ENCODE measurements at regions not wholly inside any gene's neighbourhood (a gene's known extent, or its start where the extent isn't known, plus 50 kb on each side); places are given as distances from the start of the nearest gene placed in this dataset.

GRCh38 chr14:106058342-106058741 is 532.0 kb downstream of the TMEM121 start:
- Histone ChIP-seq H3K27ac (ENCODE audit: low read depth, low read length) (no peak overlapping the region), H2BK12ac (ENCODE audit: low read depth, low read length) (no peak overlapping the region), H3K23me2 (ENCODE audit: low read depth, low read length) (no peaks in the 10 kb centered on the region), H2AK5ac (ENCODE audit: low read depth, low read length) (no peak overlapping the region), H2BK5ac (ENCODE audit: low read depth, low read length) (no peak overlapping the region), H4K91ac (replicated peaks; ENCODE audit: insufficient read length, low read length) (no peak overlapping the region), H2BK20ac (ENCODE audit: low read length) (no peak overlapping the region), H3K9ac (replicated peaks in 1 of 4; ENCODE audit: extremely low read depth in 1 of 4, low read depth in 3 of 4, low read length in 3 of 4) (no peak overlapping the region), H3K4me1 (replicated peaks in 1 of 4; ENCODE audit: control insufficient read depth in 3 of 4, insufficient read depth in 4 of 4, low read length in 3 of 4) (no peaks in the 10 kb centered on the region), H3K79me2 (ENCODE audit: control insufficient read depth in 1 of 2, insufficient read depth in 2 of 2, low read length in 2 of 2) (no peaks in the 10 kb centered on the region), H4K20me1 (replicated peaks in 1 of 2; ENCODE audit: control insufficient read depth in 1 of 2, insufficient read depth in 2 of 2, low read length in 2 of 2) (no peaks in the 10 kb centered on the region), H4K8ac (ENCODE audit: extremely low read depth, insufficient read depth, low read length) (no peak overlapping the region), H3K9me3 (ENCODE audit: insufficient read depth in 2 of 2, low read depth in 1 of 2, low read length in 1 of 2) (peaks cover 70 to 89% of the 10 kb centered on the region in 2 experiments), H3K23ac (ENCODE audit: insufficient read length) (no peak overlapping the region), H3K36me3 (ENCODE audit: control insufficient read depth in 2 of 4, insufficient read depth in 4 of 4, low read length in 3 of 4) (no peaks in the 10 kb centered on the region), H3K79me1 (ENCODE audit: low read depth, low read length) (no peaks in the 10 kb centered on the region), H3K4me2 (ENCODE audit: insufficient read depth in 1 of 2, low read depth in 2 of 2, low read length in 2 of 2) (no peak overlapping the region), H2BK120ac (replicated peaks; ENCODE audit: low read depth, low read length) (no peak overlapping the region), H3K27me3 (replicated peaks in 1 of 4; ENCODE audit: control insufficient read depth in 3 of 4, extremely low read depth in 1 of 4, insufficient read depth in 3 of 4, low read length in 3 of 4) (no peaks in the 10 kb centered on the region), H3K18ac (ENCODE audit: extremely low read depth, low read length) (no peak overlapping the region), H3K4me3 (ENCODE audit: extremely low read depth in 1 of 4, insufficient read depth in 2 of 4, low read depth in 3 of 4, low read length in 4 of 4) (no peak overlapping the region), H2AFZ (ENCODE audit: low read length) (no peak overlapping the region), H3K4ac (replicated peaks; ENCODE audit: insufficient read length, low read depth, low read length) (no peak overlapping the region), H3K14ac (ENCODE audit: insufficient read length) (no peak overlapping the region), H2BK15ac (ENCODE audit: low read length) (no peak overlapping the region), H4K5ac (ENCODE audit: insufficient read length, low read depth, low read length) (no peak overlapping the region), H3K56ac (replicated peaks; ENCODE audit: insufficient read length, low read depth, low read length) (no peak overlapping the region)
- DNase-seq (ENCODE audit: low read depth in 1 of 2, low spot score in 2 of 2) (no peak), FAIRE-seq (no peak)
- POLR2A ChIA-PET (ENCODE audit: partially characterized antibody), result no interaction called here
- CTCF ChIA-PET (ENCODE audit: partially characterized antibody), result no interaction called here
- WGBS, 2 experiments (ENCODE audit: extremely low coverage in 1 of 2, insufficient coverage in 1 of 2, insufficient read length in 1 of 2, insufficient replicate concordance in 2 of 2, low coverage in 1 of 2, low lambda C conversion rate in 2 of 2, missing lambda C conversion rate in 1 of 2), result 74% methylated on average over 8 of the region's 8 CpGs; no CpG with 5 or more reads in 1 of the 2 experiments
- TF ChIP-seq CTBP2 (IDR thresholded peaks at IDR 0.05; ENCODE audit: borderline replicate concordance, insufficient read depth, insufficient read length, low read length) (no peak), EZH2 (IDR thresholded peaks at IDR 0.05; ENCODE audit: low read depth, low read length, severe bottlenecking) (no peak), JUND (IDR thresholded peaks at IDR 0.05; ENCODE audit: low read length) (no peak), EGR1 (IDR thresholded peaks at IDR 0.05; ENCODE audit: borderline replicate concordance, low read depth, low read length) (no peak), POU5F1 (IDR thresholded peaks at IDR 0.05; ENCODE audit: low read depth, low read length) (no peak), CEBPB (IDR thresholded peaks at IDR 0.05; ENCODE audit: low read depth, low read length) (no peak), POLR2AphosphoS5 (IDR thresholded peaks at IDR 0.05; ENCODE audit: low read depth, low read length) (no peak), NRF1 (IDR thresholded peaks at IDR 0.05; ENCODE audit: low read depth, low read length) (no peak), GTF2F1 (IDR thresholded peaks at IDR 0.05; ENCODE audit: borderline replicate concordance, low read depth, low read length) (no peak), RNF2 (IDR thresholded peaks at IDR 0.05; ENCODE audit: borderline replicate concordance, low read depth, low read length, missing control alignments, poor library complexity, severe bottlenecking) (no peak), HDAC6 (IDR thresholded peaks at IDR 0.05; ENCODE audit: low read depth, low read length) (no peak), MAX (IDR thresholded peaks at IDR 0.05) (no peak), SIX5 (IDR thresholded peaks at IDR 0.05; ENCODE audit: low read depth, low read length) (no peak), KDM1A (IDR thresholded peaks at IDR 0.05; ENCODE audit: borderline replicate concordance, low read length) (no peak), TCF12 (IDR thresholded peaks at IDR 0.05; ENCODE audit: low read depth, low read length) (no peak), CBX8 (IDR thresholded peaks at IDR 0.05; ENCODE audit: borderline replicate concordance, low read depth, low read length) (no peak)

Data from H1 (cell line).